H9 (cell line): ENCODE measurements at regions not wholly inside any gene's neighbourhood (a gene's known extent, or its start where the extent isn't known, plus 50 kb on each side); places are given as distances from the start of the nearest gene placed in this dataset.

ENCODE experiments used
- DNase-seq: peaks from one replicate; pipeline ENCODE4 v3.0.0-alpha.2; 2017
- H2AFZ ChIP-seq: one replicate; pipeline ENCODE4 v1.6.1; 2013; ENCODE audit warnings: mild to moderate bottlenecking, low read length, control low read depth, moderate library complexity
- H2AK5ac ChIP-seq: 2 replicates; pipeline ENCODE4 v1.6.1; 2013; ENCODE audit warnings: low read length, control low read depth, mixed read lengths; ENCODE audit not compliant: insufficient read length
- H2BK120ac ChIP-seq: one replicate; pipeline ENCODE4 v1.6.1; 2013; ENCODE audit warnings: low read depth, mild to moderate bottlenecking, low read length, control low read depth, inconsistent platforms; ENCODE audit not compliant: poor library complexity, severe bottlenecking
- H2BK12ac ChIP-seq: 2 replicates; pipeline ENCODE4 v1.6.1; 2013; ENCODE audit warnings: low read length, control low read depth, mixed read lengths, low read depth; ENCODE audit not compliant: insufficient read length
- H2BK15ac ChIP-seq: 2 replicates; pipeline ENCODE4 v1.6.1; 2013; ENCODE audit warnings: low read depth, low read length, control low read depth
- H2BK20ac ChIP-seq: one replicate; pipeline ENCODE4 v1.6.1; 2013; ENCODE audit warnings: low read depth, mild to moderate bottlenecking, low read length, control low read depth, inconsistent platforms; ENCODE audit not compliant: poor library complexity, severe bottlenecking
- H2BK5ac ChIP-seq: 2 replicates; pipeline ENCODE4 v1.6.1; 2013; ENCODE audit warnings: low read length, control low read depth, mixed read lengths; ENCODE audit not compliant: insufficient read length
- H3K14ac ChIP-seq: 2 replicates; pipeline ENCODE4 v1.6.1; 2013; ENCODE audit warnings: low read length, control low read depth; ENCODE audit not compliant: insufficient read depth
- H3K18ac ChIP-seq: 2 replicates; pipeline ENCODE4 v1.6.1; 2013; ENCODE audit warnings: low read depth, mild to moderate bottlenecking, mixed read lengths, low read length, control low read depth; ENCODE audit not compliant: insufficient read length
- H3K23ac ChIP-seq: 2 replicates; pipeline ENCODE4 v1.6.1; 2013; ENCODE audit warnings: low read length, control low read depth, mixed read lengths, low read depth; ENCODE audit not compliant: insufficient read length
- H3K23me2 ChIP-seq: 2 replicates; pipeline ENCODE4 v1.6.1; 2013; ENCODE audit warnings: low read depth, mild to moderate bottlenecking, mixed read lengths, low read length, control low read depth; ENCODE audit not compliant: insufficient read length, poor library complexity, severe bottlenecking
- H3K27ac ChIP-seq: 2 replicates; pipeline ENCODE4 v1.5.1; 2013; ENCODE audit warnings: low read length, control low read depth, mixed read lengths, low read depth; ENCODE audit not compliant: insufficient read length
- H3K27me3 ChIP-seq: 2 replicates; pipeline ENCODE4 v1.6.1; 2013; ENCODE audit warnings: low read length, control low read depth, inconsistent platforms; ENCODE audit not compliant: insufficient read depth
- H3K4ac ChIP-seq: 2 replicates; pipeline ENCODE4 v1.6.1; 2013; ENCODE audit warnings: low read depth, mild to moderate bottlenecking, control low read depth, inconsistent platforms, low read length, moderate library complexity
- H3K4me1 ChIP-seq: 2 replicates; pipeline ENCODE4 v1.6.1; 2013; ENCODE audit warnings: low read length, control low read depth, inconsistent platforms; ENCODE audit not compliant: insufficient read depth
- H3K4me2 ChIP-seq: 2 replicates; pipeline ENCODE4 v1.6.1; 2013; ENCODE audit warnings: low read length, control low read depth, mixed read lengths; ENCODE audit not compliant: insufficient read length, insufficient read depth
- H3K56ac ChIP-seq: 2 replicates; pipeline ENCODE4 v1.6.1; 2013; ENCODE audit warnings: low read depth, mild to moderate bottlenecking, mixed read lengths, low read length, control low read depth; ENCODE audit not compliant: insufficient read length
- H3K79me1 ChIP-seq: 2 replicates; pipeline ENCODE4 v1.6.1; 2013; ENCODE audit warnings: low read depth, mild to moderate bottlenecking, moderate library complexity, low read length, control low read depth, inconsistent platforms; ENCODE audit not compliant: insufficient read depth, poor library complexity, severe bottlenecking
- H3K79me2 ChIP-seq: 2 replicates; pipeline ENCODE4 v1.6.1; 2013; ENCODE audit warnings: low read length, control low read depth, inconsistent platforms; ENCODE audit not compliant: insufficient read depth
- H3K9ac ChIP-seq: 2 replicates; pipeline ENCODE4 v1.6.1; 2013; ENCODE audit warnings: low read length, control low read depth, mixed read lengths; ENCODE audit not compliant: insufficient read length; ENCODE audit errors: extremely low read depth
- H3K9me3 ChIP-seq: one replicate; pipeline ENCODE4 v1.6.1; 2013; ENCODE audit warnings: low read depth, low read length, inconsistent platforms; ENCODE audit not compliant: control insufficient read depth
- H3T11ph ChIP-seq: one replicate; pipeline ENCODE4 v1.6.1; 2013; ENCODE audit warnings: mild to moderate bottlenecking, low read length, control low read depth, inconsistent platforms
- H4K20me1 ChIP-seq: one replicate; pipeline ENCODE4 v1.6.1; 2013; ENCODE audit not compliant: control insufficient read depth, insufficient read length, insufficient read depth
- H4K5ac ChIP-seq: 2 replicates; pipeline ENCODE4 v1.6.1; 2013; ENCODE audit warnings: low read depth, mild to moderate bottlenecking, mixed read lengths, low read length, control low read depth; ENCODE audit not compliant: insufficient read length
- H4K8ac ChIP-seq: replicated peaks from 2 replicates; pipeline ENCODE4 v1.6.1; 2013; ENCODE audit warnings: low read length, control low read depth, mixed read lengths, low read depth; ENCODE audit not compliant: insufficient read length
- H4K91ac ChIP-seq: 2 replicates; pipeline ENCODE4 v1.6.1; 2013; ENCODE audit warnings: low read depth, mild to moderate bottlenecking, moderate library complexity, mixed read lengths, low read length, control low read depth; ENCODE audit not compliant: insufficient read length
- H3K27ac Mint-ChIP-seq, 3 experiments: 2 replicates in 2 of 3; 3 replicates in 1 of 3; pipeline ENCODE4 v1.8.0; 2020 to 2021; ENCODE audit warnings: mixed read lengths in 3 of 3, mild to moderate bottlenecking in 1 of 3, moderate library complexity in 1 of 3
- H3K27me3 Mint-ChIP-seq: 2 replicates; pipeline ENCODE4 v1.8.0; 2021; ENCODE audit warnings: low read depth, mild to moderate bottlenecking, moderate library complexity, mixed read lengths
- H3K36me3 Mint-ChIP-seq, 3 experiments: 2 replicates in 2 of 3; 3 replicates in 1 of 3; pipeline ENCODE4 v1.8.0; 2020 to 2021; ENCODE audit warnings: low read depth in 3 of 3, mixed read lengths in 3 of 3; ENCODE audit not compliant: insufficient read depth in 1 of 3
- H3K4me1 Mint-ChIP-seq, 2 experiments: 2 replicates each; pipeline ENCODE4 v1.8.0; 2020; ENCODE audit warnings: mixed read lengths in 2 of 2
- H3K4me3 Mint-ChIP-seq, 2 experiments: 2 replicates in 1 of 2; 3 replicates in 1 of 2; pipeline ENCODE4 v1.8.0; 2020 to 2021; ENCODE audit warnings: mild to moderate bottlenecking in 2 of 2, mixed read lengths in 2 of 2, moderate library complexity in 1 of 2
- H3K9me3 Mint-ChIP-seq, 2 experiments: 2 replicates in 1 of 2; 3 replicates in 1 of 2; pipeline ENCODE4 v1.8.0; 2020; ENCODE audit warnings: mild to moderate bottlenecking in 2 of 2, mixed read lengths in 2 of 2, moderate library complexity in 1 of 2
- WGBS: extraction: QIAGEN DNeasy Blood & Tissue Kit; methylation state at CpG from one replicate; pipeline ENCODE4 v1.1.7; 2013; ENCODE audit warnings: missing lambda C conversion rate, low lambda C conversion rate, mixed read lengths; ENCODE audit not compliant: insufficient read length; ENCODE audit errors: extremely low coverage; 5-methylcytosine and 5-hydroxymethylcytosine counted together
- TF ChIP-seq, protein P1 (sequence below): fragments of 200-600 bp; sonication (generic); conservative IDR thresholded peaks from 3 replicates; pipeline ENCODE4 v1.8.0; 2021; ENCODE audit warnings: antibody characterized with exemption, mild to moderate bottlenecking

DNA sequence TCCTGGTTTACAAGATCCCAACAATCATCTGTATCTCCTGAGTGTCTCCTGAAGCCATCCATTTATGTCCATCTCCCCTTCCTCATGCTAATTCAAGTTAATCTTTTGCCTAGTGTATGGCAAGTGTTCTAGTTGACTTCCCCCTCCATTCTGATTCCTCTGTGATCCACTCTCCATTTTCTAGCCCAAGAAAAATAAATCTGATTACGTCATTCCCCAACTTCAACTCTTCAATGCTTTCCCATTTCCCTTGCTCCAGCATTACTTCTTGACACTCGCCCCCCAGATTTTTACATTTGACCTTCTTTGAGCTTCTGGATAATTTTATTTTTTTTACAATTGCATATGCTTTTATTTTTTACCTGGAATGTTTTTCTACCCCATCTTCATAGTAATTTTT, 640.8 kb downstream of the TBC1D4 start:
- TF ChIP-seq, protein P1, sequence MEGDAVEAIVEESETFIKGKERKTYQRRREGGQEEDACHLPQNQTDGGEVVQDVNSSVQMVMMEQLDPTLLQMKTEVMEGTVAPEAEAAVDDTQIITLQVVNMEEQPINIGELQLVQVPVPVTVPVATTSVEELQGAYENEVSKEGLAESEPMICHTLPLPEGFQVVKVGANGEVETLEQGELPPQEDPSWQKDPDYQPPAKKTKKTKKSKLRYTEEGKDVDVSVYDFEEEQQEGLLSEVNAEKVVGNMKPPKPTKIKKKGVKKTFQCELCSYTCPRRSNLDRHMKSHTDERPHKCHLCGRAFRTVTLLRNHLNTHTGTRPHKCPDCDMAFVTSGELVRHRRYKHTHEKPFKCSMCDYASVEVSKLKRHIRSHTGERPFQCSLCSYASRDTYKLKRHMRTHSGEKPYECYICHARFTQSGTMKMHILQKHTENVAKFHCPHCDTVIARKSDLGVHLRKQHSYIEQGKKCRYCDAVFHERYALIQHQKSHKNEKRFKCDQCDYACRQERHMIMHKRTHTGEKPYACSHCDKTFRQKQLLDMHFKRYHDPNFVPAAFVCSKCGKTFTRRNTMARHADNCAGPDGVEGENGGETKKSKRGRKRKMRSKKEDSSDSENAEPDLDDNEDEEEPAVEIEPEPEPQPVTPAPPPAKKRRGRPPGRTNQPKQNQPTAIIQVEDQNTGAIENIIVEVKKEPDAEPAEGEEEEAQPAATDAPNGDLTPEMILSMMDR, result no peak
- no peaks in the 10 kb centered on the region; the same call in 1 of the 2 replicates for H3K27me3 Mint-ChIP-seq
- no peak overlapping the region for H2BK20ac ChIP-seq

More for the DNA sequence above, 640.8 kb downstream of the TBC1D4 start:
- Mint-ChIP-seq H3K9me3 (no peaks in the 10 kb centered on the region), H3K36me3 (no peaks in the 10 kb centered on the region), H3K4me1 (no peaks in the 10 kb centered on the region), H3K4me3 (no peak overlapping the region), H3K27ac (no peak overlapping the region)
- Histone ChIP-seq H4K20me1 (no peaks in the 10 kb centered on the region), H2BK12ac (no peak overlapping the region), H3K79me2 (no peaks in the 10 kb centered on the region), H3K9ac (no peak overlapping the region), H3K14ac (no peak overlapping the region), H3T11ph (no peak overlapping the region), H4K91ac (no peak overlapping the region), H2BK15ac (no peak overlapping the region), H3K4me1 (no peaks in the 10 kb centered on the region), H3K9me3 (no peaks in the 10 kb centered on the region), H2AK5ac (no peak overlapping the region), H2AFZ (no peak overlapping the region), H3K79me1 (no peaks in the 10 kb centered on the region), H3K4ac (no peak overlapping the region), H3K4me2 (no peak overlapping the region), H3K23me2 (no peaks in the 10 kb centered on the region), H3K23ac (no peak overlapping the region), H3K56ac (no peak overlapping the region), H4K5ac (no peak overlapping the region), H2BK120ac (no peak overlapping the region), H3K27ac (no peak overlapping the region), H3K18ac (no peak overlapping the region), H2BK5ac (no peak overlapping the region), H3K27me3 (no peaks in the 10 kb centered on the region), H4K8ac (no peak overlapping the region)
- WGBS, result no CpG with 5 or more reads among the region's 2 CpGs
- DNase-seq, result no peak
